ENCODE measurements at regions not wholly inside any gene's neighbourhood (a gene's known extent, or its start where the extent isn't known, plus 50 kb on each side); places are given as distances from the start of the nearest gene placed in this dataset.

DNA sequence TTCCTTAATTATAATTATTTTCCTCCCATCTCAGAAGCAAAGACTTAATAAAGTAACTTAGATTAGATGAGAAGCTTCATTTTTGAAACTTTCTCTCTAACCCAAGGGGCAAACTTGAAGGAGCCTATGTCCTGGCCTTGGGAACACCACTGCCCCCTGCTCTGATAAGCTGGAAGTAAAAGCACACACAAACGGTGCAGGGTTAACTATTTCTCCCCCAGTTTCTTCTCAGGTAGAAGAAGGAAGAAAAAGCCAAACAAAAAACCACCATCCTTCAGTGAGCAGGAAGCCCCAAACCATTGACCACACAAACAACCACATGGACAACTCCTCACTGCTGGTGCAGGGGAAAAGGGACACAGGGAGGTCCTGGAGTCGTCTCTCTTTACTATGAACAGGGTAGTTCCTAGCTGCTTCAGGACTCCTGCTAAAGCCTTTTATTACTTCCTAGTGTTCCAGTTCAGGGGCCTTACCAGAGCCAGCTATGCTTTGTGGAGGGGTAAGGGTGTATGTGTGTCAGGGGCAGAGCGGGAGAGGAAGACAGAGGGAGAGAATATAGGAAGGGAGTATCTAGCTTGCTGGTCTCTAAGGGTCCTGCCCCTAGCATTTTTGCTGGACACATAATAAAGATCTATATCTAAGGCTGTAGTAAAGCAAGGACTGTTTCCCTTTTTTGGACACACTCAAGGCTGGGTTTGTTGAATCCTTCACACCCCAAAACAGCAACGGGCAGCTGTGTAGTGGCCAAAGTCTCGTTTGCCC, 94.0 kb upstream of the UMPS start:
- Histone ChIP-seq H3K27me3 (no peaks in the 10 kb centered on the region), H3K36me3 (no peaks in the 10 kb centered on the region), H3K4me3 (replicated peaks in 1 of 3) (no peak overlapping the region), H3K9me3 (no peaks in the 10 kb centered on the region), H3K4me1 (peaks cover 0 to 6% of the 10 kb centered on the region in 2 donors), H3K27ac (no peak overlapping the region)
- DNase-seq, result no peak
- intact Hi-C loops (cut with DNase I), result no loop called here
- no peak for TF ChIP-seq POLR2A (IDR thresholded peaks at IDR 0.05)
- TF ChIP-seq, protein P1, sequence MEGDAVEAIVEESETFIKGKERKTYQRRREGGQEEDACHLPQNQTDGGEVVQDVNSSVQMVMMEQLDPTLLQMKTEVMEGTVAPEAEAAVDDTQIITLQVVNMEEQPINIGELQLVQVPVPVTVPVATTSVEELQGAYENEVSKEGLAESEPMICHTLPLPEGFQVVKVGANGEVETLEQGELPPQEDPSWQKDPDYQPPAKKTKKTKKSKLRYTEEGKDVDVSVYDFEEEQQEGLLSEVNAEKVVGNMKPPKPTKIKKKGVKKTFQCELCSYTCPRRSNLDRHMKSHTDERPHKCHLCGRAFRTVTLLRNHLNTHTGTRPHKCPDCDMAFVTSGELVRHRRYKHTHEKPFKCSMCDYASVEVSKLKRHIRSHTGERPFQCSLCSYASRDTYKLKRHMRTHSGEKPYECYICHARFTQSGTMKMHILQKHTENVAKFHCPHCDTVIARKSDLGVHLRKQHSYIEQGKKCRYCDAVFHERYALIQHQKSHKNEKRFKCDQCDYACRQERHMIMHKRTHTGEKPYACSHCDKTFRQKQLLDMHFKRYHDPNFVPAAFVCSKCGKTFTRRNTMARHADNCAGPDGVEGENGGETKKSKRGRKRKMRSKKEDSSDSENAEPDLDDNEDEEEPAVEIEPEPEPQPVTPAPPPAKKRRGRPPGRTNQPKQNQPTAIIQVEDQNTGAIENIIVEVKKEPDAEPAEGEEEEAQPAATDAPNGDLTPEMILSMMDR (IDR thresholded peaks at IDR 0.05), result no peak
- WGBS, 2 donors, result 45 to 65% methylated on average over 5 of the region's 5 CpGs

DNA sequence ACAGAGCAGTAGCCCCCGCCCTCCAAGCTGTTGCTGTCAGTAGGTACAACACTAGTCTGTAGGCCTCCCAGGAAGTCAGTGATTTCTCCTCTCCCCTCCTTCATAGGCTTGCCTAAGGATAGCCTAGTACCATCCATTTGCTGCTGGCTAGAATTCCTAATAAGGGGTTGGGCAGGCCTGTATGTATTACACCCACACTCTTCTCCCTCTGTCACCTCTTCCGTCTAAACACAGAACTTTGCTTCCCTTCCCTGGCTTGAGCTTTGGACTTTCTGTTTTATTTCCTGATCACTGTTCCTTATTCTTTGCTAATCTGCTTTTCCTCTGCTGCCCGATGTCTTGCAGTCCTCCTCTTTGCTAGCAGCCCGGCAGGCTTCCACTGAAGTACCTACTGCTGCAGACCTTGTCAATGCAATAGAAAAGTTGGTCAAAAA, 93.4 kb upstream of the UMPS start:
- H3K9me3 ChIP-seq, result no peaks in the 10 kb centered on the region
- H3K36me3 ChIP-seq, result no peaks in the 10 kb centered on the region
- no peak overlapping the region for H3K27ac ChIP-seq
- WGBS, 2 donors, result 89 to 91% methylated on average over 4 of the region's 4 CpGs
- TF ChIP-seq POLR2A (IDR thresholded peaks at IDR 0.05), result no peak
- TF ChIP-seq, protein P1 (IDR thresholded peaks at IDR 0.05), result no peak
- intact Hi-C loops (cut with DNase I), result no loop called here
- no peaks in the 10 kb centered on the region for H3K27me3 ChIP-seq
- DNase-seq, result no peak
- H3K4me1 ChIP-seq, result peaks cover 0 to 6% of the 10 kb centered on the region in 2 donors
- H3K4me3 ChIP-seq (replicated peaks in 1 of 3), result no peak overlapping the region

DNA sequence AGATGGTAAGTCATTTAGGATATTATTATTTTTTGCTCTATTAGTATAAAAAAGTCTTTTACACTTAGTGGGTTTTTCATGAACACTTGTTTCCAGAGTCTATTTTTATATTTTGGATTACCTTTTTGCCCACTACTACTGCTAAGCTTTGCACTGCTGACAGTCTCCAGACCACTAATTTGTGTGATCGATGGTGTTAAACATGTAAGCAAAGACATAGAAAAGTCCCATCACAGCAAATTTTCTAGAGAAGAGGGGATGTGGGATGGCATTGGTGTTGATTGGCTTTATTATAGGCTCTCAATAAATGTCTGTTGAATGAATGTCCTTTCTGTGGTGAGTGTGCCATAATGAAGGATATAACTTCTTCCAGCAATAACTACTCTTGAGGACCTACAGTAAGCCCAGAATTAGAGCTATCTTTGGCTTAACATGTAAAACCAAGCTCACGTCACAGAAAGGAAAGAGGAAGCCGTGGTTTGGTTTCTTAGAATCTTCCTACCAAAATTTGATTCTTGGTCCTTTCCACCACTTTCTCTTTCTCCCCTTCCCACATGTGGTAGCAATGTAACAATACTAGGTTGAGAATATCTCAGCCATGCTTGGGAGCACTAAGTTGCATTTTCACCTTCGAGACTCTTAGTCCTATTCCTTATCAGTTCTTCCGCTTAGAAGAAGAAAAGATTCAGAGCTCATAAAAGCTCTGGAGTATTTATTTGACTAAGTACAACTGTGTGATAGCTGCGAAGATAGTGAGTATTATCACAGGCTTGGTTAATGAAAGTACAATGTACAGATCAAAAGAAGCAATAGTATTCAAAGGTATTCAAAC, 90.6 kb upstream of the UMPS start:
- no peak overlapping the region for H3K27ac ChIP-seq
- WGBS, 2 donors, result 87 to 90% methylated on average over 6 of the region's 6 CpGs
- H3K4me1 ChIP-seq, result peaks cover 0 to 6% of the 10 kb centered on the region in 2 donors
- H3K27me3 ChIP-seq, result no peaks in the 10 kb centered on the region
- H3K4me3 ChIP-seq (replicated peaks in 1 of 3), result no peak overlapping the region
- TF ChIP-seq POLR2A (IDR thresholded peaks at IDR 0.05), result no peak
- TF ChIP-seq, protein P1 (IDR thresholded peaks at IDR 0.05), result no peak
- H3K9me3 ChIP-seq, result no peaks in the 10 kb centered on the region
- no peak for DNase-seq
- H3K36me3 ChIP-seq, result no peaks in the 10 kb centered on the region
- intact Hi-C loops (cut with DNase I), result no loop called here

DNA sequence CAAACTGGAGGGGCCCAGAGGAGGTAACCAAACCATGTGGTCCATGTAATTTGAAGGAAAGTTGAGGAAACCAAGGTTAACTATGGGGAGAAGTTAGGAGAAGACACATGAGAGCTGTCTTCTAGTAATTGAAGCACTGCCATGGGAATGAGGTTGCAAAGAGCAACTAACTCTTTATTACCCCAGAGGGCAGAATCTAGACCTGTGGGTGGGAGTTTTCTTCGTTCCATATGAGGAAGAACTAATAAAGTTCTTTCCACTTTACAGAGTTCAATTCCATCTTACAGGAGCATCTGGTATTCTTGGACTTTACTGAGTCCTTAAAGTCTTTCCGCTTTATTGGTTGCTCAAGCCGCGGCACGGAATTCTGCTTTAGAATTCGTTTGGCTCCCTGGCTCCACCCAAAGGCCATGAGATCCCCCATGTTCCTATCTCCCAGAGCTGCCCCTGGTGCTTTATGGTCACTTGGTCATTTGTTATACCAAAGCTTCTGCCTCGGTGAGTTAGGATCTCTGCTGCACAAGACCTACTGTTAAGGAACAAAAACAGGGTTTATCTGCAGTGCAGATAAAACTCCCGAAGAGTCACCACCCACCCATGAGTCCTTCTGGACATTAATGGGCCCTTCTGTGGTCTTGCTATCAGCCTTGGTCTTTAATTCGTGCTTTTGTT, 89.5 kb upstream of the UMPS start:
- no peak for TF ChIP-seq POLR2A (IDR thresholded peaks at IDR 0.05)
- TF ChIP-seq, protein P1 (IDR thresholded peaks at IDR 0.05), result peak in 3 of 6 experiments; percentile 5 to 20 (median 9)
- H3K27me3 ChIP-seq, result no peaks in the 10 kb centered on the region
- 69 to 74% methylated on average over 9 of the region's 9 CpGs for WGBS, 2 donors
- H3K4me3 ChIP-seq (replicated peaks in 1 of 3), result no peak overlapping the region
- no peaks in the 10 kb centered on the region for H3K36me3 ChIP-seq
- intact Hi-C loops (cut with DNase I), result no loop called here
- no peak overlapping the region for H3K27ac ChIP-seq
- DNase-seq, result peak; percentile 48 to 59
- peaks cover 0 to 6% of the 10 kb centered on the region in 2 donors for H3K4me1 ChIP-seq
- H3K9me3 ChIP-seq, result no peaks in the 10 kb centered on the region

Data from thyroid gland (tissue), 4 donors.